Muscle of leg (tissue), 3 donors: ENCODE measurements at regions not wholly inside any gene's neighbourhood (a gene's known extent, or its start where the extent isn't known, plus 50 kb on each side); places are given as distances from the start of the nearest gene placed in this dataset.

Experiments used
- DNase-seq: peaks from one replicate; pipeline ENCODE4 v3.0.0; 2013
- H3K27ac ChIP-seq: one replicate; pipeline ENCODE4 v1.5.1; 2013; ENCODE audit warnings: mild to moderate bottlenecking, low read length, control low read depth
- H3K27me3 ChIP-seq: one replicate; pipeline ENCODE4 v1.6.1; 2013; ENCODE audit warnings: low read length; ENCODE audit not compliant: control insufficient read depth, insufficient read depth
- H3K36me3 ChIP-seq: one replicate; pipeline ENCODE4 v1.6.1; 2013; ENCODE audit warnings: low read length; ENCODE audit not compliant: control insufficient read depth, insufficient read depth
- H3K4me1 ChIP-seq: one replicate; pipeline ENCODE4 v1.6.1; 2013; ENCODE audit warnings: low read length; ENCODE audit not compliant: control insufficient read depth, insufficient read depth
- H3K4me3 ChIP-seq: one replicate; pipeline ENCODE4 v1.5.1; 2013; ENCODE audit warnings: low read length, control low read depth
- H3K9me3 ChIP-seq: replicated peaks from 2 replicates; pipeline ENCODE4 v1.6.1; 2013; ENCODE audit warnings: low read depth, low read length; ENCODE audit not compliant: control insufficient read depth
- WGBS: methylation state at CpG from one replicate; pipeline ENCODE4 v1.1.5; 2013; ENCODE audit warnings: missing lambda C conversion rate; ENCODE audit not compliant: insufficient coverage; 5-methylcytosine and 5-hydroxymethylcytosine counted together

DNA sequence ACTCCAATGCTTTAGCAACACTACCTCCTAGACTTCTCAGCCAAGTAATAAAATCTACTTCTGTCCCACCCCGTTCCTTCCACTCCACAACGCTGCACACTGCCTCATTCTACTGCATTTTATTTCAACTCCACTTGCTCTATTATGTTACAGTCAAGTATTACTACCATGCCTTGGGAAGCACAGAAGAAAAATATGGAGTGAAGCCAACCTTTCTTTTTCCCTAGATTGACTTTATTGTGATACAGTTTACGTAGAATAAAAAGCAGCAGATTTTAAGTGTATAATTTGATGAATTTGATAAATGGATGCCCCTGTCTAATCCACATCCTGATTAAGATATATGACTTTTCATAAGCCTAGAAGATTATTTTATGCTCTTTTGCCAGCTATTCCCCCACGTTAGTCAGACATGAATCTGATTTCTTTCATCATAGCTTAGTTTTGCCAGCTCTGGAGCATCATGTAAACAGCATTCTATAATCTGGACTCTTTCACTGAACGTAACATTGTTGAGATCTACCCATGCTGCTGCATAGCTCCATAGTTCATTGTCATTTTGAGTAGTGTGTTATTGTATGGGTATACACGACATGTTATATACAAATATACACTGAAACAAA is 676.8 kb upstream of the RAB6C start:
- H3K4me3 ChIP-seq = no peak overlapping the region
- H3K4me1 ChIP-seq = peaks cover 9% of the 10 kb centered on the region
- no peak for DNase-seq
- no peaks in the 10 kb centered on the region for H3K9me3 ChIP-seq
- H3K36me3 ChIP-seq = no peaks in the 10 kb centered on the region
- no peak overlapping the region for H3K27ac ChIP-seq
- 33% methylated on average over 2 of the region's 6 CpGs for WGBS
- no peaks in the 10 kb centered on the region for H3K27me3 ChIP-seq

DNA sequence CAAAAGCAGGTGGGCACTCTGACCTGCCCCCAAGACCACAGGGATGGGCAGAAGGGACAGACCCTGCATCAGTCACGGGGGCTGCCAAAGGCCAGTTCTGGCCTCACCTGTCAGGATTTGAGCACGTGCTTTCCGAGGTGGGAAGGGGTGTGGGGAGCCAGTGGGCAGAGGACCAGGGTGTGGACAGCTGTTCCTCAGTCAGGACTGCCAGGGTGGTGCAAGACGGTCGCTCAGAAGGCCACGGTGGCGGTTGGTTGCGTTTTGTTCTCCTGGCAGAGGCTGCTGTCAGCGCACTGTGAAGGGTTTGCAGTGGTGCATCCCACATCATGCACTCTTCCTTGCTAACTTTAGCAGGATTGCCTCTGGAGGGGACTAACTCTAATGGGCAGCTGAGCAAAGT is 665.3 kb upstream of the RAB6C start:
- Histone ChIP-seq H3K27me3 (no peaks in the 10 kb centered on the region), H3K36me3 (no peaks in the 10 kb centered on the region), H3K4me1 (peaks cover 1% of the 10 kb centered on the region), H3K27ac (no peak overlapping the region), H3K9me3 (no peaks in the 10 kb centered on the region), H3K4me3 (no peak overlapping the region)
- no peak for DNase-seq
- 86% methylated on average over 5 of the region's 9 CpGs for WGBS

DNA sequence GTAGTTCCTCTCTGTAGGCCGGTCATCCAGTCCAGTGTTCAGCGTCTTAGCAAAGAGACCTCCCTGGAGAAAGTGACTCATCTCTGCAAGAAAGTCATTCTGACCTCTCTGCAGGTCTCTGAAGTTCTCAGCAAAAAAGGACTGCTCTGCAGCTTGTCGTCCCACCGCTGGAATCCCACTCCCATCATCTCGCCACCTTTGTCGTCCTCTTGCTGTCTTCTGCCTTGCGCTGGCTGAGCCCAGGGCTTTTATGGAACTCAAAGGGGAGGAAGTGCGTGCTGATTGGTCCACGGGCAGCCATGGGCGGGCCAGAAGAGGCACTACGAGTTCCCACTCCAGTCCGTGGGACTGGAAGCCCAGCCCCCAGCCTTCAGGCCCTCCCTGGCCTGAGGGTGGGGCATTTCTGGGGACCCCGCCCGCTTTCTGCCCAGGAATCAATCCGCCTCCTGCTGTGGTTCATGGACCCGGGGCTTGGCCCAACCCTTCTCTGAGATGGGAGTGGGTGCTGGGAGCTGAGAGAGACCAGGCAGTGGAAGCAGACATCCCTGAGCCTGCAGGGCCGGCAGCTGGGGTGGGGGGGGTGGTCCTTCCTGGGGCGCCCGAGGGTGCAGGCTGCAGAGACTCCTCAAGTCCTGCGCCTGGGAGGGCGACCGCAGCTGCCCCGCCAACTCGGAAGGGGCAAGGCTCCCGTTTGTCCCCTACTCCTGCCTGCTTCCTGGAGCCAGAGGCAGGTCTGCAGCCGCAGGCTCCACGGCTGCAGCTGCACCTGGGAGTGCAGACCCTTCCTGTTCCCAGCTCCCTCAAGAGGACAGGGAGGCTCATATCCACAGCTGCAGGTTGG is 660.7 kb upstream of the RAB6C start:
- WGBS = 77% methylated on average over 21 of the region's 27 CpGs
- no peaks in the 10 kb centered on the region for H3K27me3 ChIP-seq
- no peaks in the 10 kb centered on the region for H3K9me3 ChIP-seq
- no peak for DNase-seq
- peaks cover 7% of the 10 kb centered on the region for H3K4me1 ChIP-seq
- H3K27ac ChIP-seq = no peak overlapping the region
- H3K36me3 ChIP-seq = no peaks in the 10 kb centered on the region
- no peak overlapping the region for H3K4me3 ChIP-seq

DNA sequence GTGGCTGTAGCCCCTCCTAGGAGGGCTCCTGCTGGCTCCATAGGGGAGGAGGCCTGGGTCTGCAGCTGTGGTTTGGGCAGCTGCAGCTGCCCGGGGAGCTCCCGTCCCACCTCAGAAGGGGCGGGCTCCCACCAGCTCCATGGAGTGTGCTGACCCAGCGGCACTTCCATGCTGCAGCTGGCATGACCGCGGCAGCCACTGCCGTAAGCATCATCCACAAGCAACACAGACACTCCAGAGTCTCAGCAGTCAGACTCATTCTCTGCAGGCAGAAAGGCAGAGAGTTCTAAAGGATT is 660.1 kb upstream of the RAB6C start:
- no peaks in the 10 kb centered on the region for H3K27me3 ChIP-seq
- no peaks in the 10 kb centered on the region for H3K9me3 ChIP-seq
- no peak overlapping the region for H3K4me3 ChIP-seq
- no peak overlapping the region for H3K27ac ChIP-seq
- H3K4me1 ChIP-seq = peaks cover 7% of the 10 kb centered on the region
- WGBS = 81% methylated on average over 6 of the region's 7 CpGs
- H3K36me3 ChIP-seq = no peaks in the 10 kb centered on the region
- peak; percentile 30 for DNase-seq

DNA sequence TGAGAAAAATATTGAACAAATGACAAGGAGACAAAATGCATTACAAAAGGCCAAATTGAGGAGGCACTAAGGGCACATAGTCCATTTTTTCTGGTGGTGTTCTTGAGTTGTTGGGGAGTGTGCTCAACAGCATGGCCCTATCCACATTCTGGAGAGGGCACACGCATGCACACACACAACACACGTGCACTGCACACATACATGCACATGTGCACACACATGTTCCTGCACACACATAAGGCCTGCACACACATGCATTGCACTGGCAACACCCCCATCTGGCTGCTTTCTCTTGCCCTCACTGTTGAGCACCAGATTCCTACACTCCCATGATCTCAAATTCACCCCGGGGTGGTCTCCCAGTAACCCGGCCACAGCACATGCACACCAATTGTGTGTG is 659.2 kb upstream of the RAB6C start:
- Histone ChIP-seq H3K36me3 (no peaks in the 10 kb centered on the region), H3K27ac (no peak overlapping the region), H3K9me3 (no peaks in the 10 kb centered on the region), H3K4me1 (peaks cover 7% of the 10 kb centered on the region), H3K27me3 (no peaks in the 10 kb centered on the region), H3K4me3 (no peak overlapping the region)
- WGBS = no CpG with 5 or more reads among the region's 4 CpGs
- DNase-seq = no peak

DNA sequence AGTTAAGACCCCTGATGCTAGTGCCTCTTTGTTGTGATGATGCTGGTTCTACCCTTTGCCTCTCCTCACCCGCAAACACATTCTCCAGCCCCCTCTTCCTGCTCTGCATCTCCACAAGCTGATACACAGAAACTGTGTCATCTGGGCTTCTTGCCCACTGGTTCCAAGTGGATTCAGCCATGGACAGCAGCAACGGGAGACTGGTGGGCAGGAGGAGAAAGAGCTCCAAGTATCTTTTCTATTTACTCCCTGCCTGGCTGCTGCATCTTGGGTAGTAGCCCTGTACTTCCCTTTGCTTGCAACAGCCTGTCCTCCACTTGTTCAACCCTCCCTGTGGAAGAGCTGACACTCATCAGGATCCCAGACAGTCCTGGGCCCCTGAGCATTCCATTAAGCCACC is 655.1 kb upstream of the RAB6C start:
- Histone ChIP-seq H3K36me3 (no peaks in the 10 kb centered on the region), H3K4me1 (peaks cover 3% of the 10 kb centered on the region), H3K9me3 (no peaks in the 10 kb centered on the region), H3K27me3 (no peaks in the 10 kb centered on the region), H3K4me3 (no peak overlapping the region), H3K27ac (no peak overlapping the region)
- DNase-seq = no peak
- 75% methylated on average over 1 of the region's 2 CpGs for WGBS

DNA sequence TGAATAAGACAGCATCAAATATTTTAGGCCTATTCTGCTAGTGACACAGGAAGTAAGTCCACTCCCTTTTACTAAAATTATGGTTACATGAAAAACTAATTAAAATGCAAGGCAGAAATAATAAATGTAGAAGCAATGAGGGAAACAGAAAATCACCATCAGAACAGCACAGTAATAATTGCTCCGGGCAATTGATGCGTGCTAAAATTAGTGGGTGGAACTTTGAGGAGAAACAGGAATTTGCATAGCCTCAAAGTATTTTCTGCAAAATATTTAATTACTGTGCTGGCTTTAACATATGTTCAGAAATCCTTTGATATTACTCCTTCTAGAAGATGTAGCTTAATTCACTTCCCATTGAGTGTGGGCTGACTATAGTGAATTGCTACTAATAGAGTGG is 654.3 kb upstream of the RAB6C start:
- no peak overlapping the region for H3K4me3 ChIP-seq
- no peak overlapping the region for H3K27ac ChIP-seq
- H3K27me3 ChIP-seq = no peaks in the 10 kb centered on the region
- H3K36me3 ChIP-seq = no peaks in the 10 kb centered on the region
- no peaks in the 10 kb centered on the region for H3K4me1 ChIP-seq
- no CpG with 5 or more reads among the region's 2 CpGs for WGBS
- no peak for DNase-seq
- H3K9me3 ChIP-seq = peaks cover 2% of the 10 kb centered on the region

DNA sequence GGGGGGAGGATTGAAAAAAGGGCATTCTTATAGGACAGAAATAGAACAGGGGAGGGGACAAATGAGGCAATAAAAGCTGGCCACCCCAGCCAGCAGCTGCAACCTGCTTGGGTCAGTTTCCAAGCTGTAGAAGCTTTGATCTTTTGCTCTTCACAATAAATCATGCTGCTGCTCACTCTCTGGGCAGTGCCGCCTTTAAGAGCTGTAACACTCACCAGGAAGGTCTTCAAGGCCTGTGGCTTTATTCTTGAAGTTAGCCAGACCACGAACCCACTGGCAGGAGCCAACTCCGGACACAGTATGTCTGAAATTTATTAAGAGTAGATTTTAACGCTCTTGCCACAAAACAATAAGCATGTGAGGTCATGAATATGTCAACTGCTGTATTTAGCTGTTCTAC is 649.9 kb upstream of the RAB6C start:
- Histone ChIP-seq H3K4me1 (peaks cover 3% of the 10 kb centered on the region), H3K36me3 (no peaks in the 10 kb centered on the region), H3K27me3 (no peaks in the 10 kb centered on the region), H3K9me3 (peaks cover 2% of the 10 kb centered on the region), H3K27ac (no peak overlapping the region), H3K4me3 (no peak overlapping the region)
- DNase-seq = peak; percentile 31
- WGBS = no CpG with 5 or more reads among the region's 4 CpGs

DNA sequence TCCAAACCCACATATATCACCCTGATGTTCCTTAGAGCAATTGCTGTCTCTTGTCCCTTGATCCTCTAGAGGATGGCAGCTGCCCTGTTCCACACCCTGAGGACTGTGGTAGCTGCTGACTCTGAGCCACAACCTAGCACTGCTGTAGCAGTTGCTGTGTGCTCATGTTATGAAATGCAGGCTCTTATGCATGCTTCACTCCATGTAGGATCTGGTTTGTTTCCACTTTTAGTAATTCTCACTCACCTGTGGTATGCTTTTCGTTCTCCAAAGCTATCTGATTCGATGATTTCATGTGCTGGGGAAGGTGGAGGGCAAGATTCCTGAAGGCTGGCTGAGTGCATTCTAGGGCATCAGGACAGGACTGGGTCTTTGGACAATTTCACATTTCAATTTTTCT is 649.0 kb upstream of the RAB6C start:
- peak; percentile 5 for DNase-seq
- 100% methylated on average over 1 of the region's 2 CpGs for WGBS
- no peak overlapping the region for H3K27ac ChIP-seq
- H3K4me1 ChIP-seq = peaks cover 8% of the 10 kb centered on the region
- peaks cover 2% of the 10 kb centered on the region for H3K9me3 ChIP-seq
- no peak overlapping the region for H3K4me3 ChIP-seq
- H3K27me3 ChIP-seq = no peaks in the 10 kb centered on the region
- no peaks in the 10 kb centered on the region for H3K36me3 ChIP-seq

DNA sequence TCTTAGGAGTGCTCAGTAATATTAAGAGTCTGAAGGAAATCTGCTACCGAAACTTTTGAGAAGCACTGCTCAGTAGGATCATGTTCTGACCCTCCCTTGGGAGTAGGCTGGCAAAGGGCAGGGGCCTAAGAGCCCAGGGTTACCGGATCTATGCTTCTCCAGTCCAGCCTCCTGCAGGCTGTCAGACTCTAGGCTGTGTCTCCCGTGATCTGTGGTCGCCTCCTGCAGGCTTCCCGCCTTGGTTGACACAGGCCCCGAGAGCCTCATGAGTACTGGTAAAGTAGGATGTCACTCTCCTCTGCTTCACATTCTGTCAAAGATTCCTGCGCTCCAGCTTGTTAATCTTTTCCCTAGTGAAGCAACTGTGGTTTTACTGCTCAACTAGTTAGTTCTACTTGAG is 647.8 kb upstream of the RAB6C start:
- WGBS = 94% methylated on average over 5 of the region's 7 CpGs
- no peak for DNase-seq

More for the DNA sequence above, 647.8 kb upstream of the RAB6C start:
- Histone ChIP-seq H3K27me3 (no peaks in the 10 kb centered on the region), H3K36me3 (no peaks in the 10 kb centered on the region), H3K27ac (no peak overlapping the region), H3K4me3 (no peak overlapping the region), H3K9me3 (peaks cover 2% of the 10 kb centered on the region), H3K4me1 (peaks cover 15% of the 10 kb centered on the region)
